ENCODE measurements at regions not wholly inside any gene's neighbourhood (a gene's known extent, or its start where the extent isn't known, plus 50 kb on each side); places are given as distances from the start of the nearest gene placed in this dataset.

DNA sequence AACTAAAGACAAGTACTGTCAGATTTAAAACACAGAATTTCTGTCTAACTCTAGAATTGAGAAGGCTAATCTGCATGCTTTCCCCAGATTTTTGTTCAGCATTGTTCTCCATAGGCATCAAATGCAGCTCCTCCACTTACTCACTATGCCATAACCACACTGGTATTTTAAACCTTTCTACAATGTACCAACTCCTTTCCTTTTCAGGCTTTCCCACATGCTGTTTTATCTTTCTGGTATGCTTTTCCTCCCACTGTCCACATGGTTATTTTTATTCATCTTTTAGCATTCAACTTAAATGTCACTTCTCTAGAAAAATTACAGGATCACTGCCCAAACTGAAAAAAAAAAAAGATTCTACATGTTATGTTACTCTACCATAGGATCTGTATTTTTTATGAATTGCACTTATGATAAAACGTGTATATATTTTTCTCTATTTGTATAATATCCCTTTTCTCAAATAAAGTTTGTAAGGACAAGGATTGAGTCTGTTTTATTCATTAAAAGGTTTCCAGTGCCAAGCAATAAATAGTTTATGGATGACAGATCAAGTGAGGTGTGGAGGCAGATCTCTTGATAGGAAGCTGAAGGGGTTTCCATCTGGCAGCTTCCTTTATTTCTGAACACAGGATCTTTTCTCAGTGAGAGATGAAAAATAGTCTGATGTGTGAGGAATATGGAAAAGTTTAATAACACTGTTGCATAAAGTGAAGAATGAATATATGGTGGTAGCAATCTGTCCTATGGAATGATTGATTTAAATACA, 1064.5 kb downstream of the ZPLD1 start:
- no peak for DNase-seq

DNA sequence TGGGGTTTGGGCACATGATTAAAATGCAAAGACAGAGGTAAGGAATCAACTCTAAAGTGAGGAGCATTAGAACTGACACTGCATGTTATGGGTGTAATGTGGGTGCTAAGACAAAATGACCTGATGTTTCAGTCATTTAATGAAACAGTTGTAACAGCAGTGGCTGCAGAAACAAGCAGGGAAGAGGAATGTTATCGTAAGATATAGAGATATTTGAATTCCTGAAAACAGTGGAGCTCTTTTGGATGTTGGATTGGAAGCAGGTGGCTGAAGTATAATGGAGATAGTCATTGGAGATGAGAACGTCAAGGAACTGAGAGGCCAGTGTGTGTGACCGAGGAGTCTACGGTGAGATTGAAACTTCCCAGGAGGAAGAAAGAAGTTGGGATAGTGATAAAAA, 1065.2 kb downstream of the ZPLD1 start:
- H3K9me3 Mint-ChIP-seq = no peaks in the 10 kb centered on the region
- no peaks in the 10 kb centered on the region for H3K9me3 ChIP-seq (ENCODE audit: control insufficient read depth in 1 of 2, insufficient read depth in 1 of 2, low read length in 2 of 2)
- no peaks in the 10 kb centered on the region for H3K27me3 ChIP-seq (ENCODE audit: control insufficient read depth in 1 of 2, insufficient read depth in 2 of 2, low read length in 2 of 2)
- no peak overlapping the region for H3K4me3 ChIP-seq (ENCODE audit: low read length)
- no peaks in the 10 kb centered on the region for H3K27me3 Mint-ChIP-seq
- ChIA-PET CTCF (no interaction called here), POLR2A (no interaction called here)
- H3K27ac ChIP-seq (ENCODE audit: low read depth in 1 of 2, low read length in 2 of 2) = no peak overlapping the region
- H3K4me3 Mint-ChIP-seq = no peak overlapping the region
- H3K4me1 ChIP-seq (ENCODE audit: insufficient read depth, low read length) = no peaks in the 10 kb centered on the region
- intact Hi-C loops (cut with DNase I, micrococcal nuclease) = no loop called here
- TF ChIP-seq, protein P1, sequence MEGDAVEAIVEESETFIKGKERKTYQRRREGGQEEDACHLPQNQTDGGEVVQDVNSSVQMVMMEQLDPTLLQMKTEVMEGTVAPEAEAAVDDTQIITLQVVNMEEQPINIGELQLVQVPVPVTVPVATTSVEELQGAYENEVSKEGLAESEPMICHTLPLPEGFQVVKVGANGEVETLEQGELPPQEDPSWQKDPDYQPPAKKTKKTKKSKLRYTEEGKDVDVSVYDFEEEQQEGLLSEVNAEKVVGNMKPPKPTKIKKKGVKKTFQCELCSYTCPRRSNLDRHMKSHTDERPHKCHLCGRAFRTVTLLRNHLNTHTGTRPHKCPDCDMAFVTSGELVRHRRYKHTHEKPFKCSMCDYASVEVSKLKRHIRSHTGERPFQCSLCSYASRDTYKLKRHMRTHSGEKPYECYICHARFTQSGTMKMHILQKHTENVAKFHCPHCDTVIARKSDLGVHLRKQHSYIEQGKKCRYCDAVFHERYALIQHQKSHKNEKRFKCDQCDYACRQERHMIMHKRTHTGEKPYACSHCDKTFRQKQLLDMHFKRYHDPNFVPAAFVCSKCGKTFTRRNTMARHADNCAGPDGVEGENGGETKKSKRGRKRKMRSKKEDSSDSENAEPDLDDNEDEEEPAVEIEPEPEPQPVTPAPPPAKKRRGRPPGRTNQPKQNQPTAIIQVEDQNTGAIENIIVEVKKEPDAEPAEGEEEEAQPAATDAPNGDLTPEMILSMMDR (IDR thresholded peaks at IDR 0.05) = no peak
- ATAC-seq (ENCODE audit: poor library complexity) (no peak), DNase-seq (no peak)
- no peaks in the 10 kb centered on the region for H3K36me3 Mint-ChIP-seq (ENCODE audit: low read depth)
- H3K36me3 ChIP-seq (ENCODE audit: insufficient read depth, low read length) = no peaks in the 10 kb centered on the region
- H3K4me1 Mint-ChIP-seq (ENCODE audit: low read depth) = no peaks in the 10 kb centered on the region
- no peak overlapping the region for H3K27ac Mint-ChIP-seq

More for the DNA sequence above, 1064.5 kb downstream of the ZPLD1 start:
- Histone ChIP-seq H3K9me3 (ENCODE audit: control insufficient read depth in 1 of 2, insufficient read depth in 1 of 2, low read length in 2 of 2) (no peaks in the 10 kb centered on the region), H3K27ac (ENCODE audit: low read depth in 1 of 2, low read length in 2 of 2) (no peak overlapping the region), H3K27me3 (ENCODE audit: control insufficient read depth in 1 of 2, insufficient read depth in 2 of 2, low read length in 2 of 2) (no peaks in the 10 kb centered on the region), H3K36me3 (ENCODE audit: insufficient read depth, low read length) (no peaks in the 10 kb centered on the region), H3K4me3 (ENCODE audit: low read length) (no peak overlapping the region), H3K4me1 (ENCODE audit: insufficient read depth, low read length) (no peaks in the 10 kb centered on the region)
- Mint-ChIP-seq H3K27me3 (no peaks in the 10 kb centered on the region), H3K4me3 (no peak overlapping the region), H3K4me1 (ENCODE audit: low read depth) (no peaks in the 10 kb centered on the region), H3K27ac (no peak overlapping the region), H3K9me3 (no peaks in the 10 kb centered on the region), H3K36me3 (ENCODE audit: low read depth) (no peaks in the 10 kb centered on the region)
- TF ChIP-seq, protein P1 (IDR thresholded peaks at IDR 0.05) = no peak
- ChIA-PET POLR2A (no interaction called here), CTCF (no interaction called here)
- intact Hi-C loops (cut with DNase I, micrococcal nuclease) = no loop called here
- ATAC-seq (ENCODE audit: poor library complexity) = no peak

DNA sequence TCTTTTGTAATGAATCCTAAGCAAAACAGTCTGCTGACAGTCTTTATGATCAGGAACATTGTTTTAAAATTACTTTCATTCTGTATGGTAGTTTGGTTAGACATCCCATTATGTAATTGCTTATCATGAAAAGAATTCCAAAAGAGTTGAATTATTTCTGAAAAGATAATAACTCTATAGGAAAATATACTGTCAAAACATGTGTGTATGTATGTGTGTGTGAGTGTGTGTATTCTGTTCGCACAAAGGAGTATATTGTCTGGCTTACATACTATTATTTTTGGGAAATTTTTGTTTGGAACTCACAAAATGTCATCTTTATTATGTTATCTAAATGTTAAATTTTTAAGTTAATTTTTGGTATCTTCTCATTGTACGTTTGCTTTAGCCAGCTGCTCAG, 1075.9 kb downstream of the ZPLD1 start:
- no peaks in the 10 kb centered on the region for H3K4me1 Mint-ChIP-seq (ENCODE audit: low read depth)
- no peak overlapping the region for H3K4me3 Mint-ChIP-seq
- intact Hi-C loops (cut with DNase I, micrococcal nuclease) = no loop called here

More for the DNA sequence above, 1075.9 kb downstream of the ZPLD1 start:
- Histone ChIP-seq H3K9me3 (ENCODE audit: control insufficient read depth in 1 of 2, insufficient read depth in 1 of 2, low read length in 2 of 2) (peaks cover 0 to 3% of the 10 kb centered on the region in 2 experiments), H3K4me1 (ENCODE audit: insufficient read depth, low read length) (no peaks in the 10 kb centered on the region), H3K27ac (ENCODE audit: low read depth in 1 of 2, low read length in 2 of 2) (no peak overlapping the region), H3K36me3 (ENCODE audit: insufficient read depth, low read length) (no peaks in the 10 kb centered on the region), H3K4me3 (ENCODE audit: low read length) (no peak overlapping the region), H3K27me3 (ENCODE audit: control insufficient read depth in 1 of 2, insufficient read depth in 2 of 2, low read length in 2 of 2) (no peaks in the 10 kb centered on the region)
- no peaks in the 10 kb centered on the region for H3K36me3 Mint-ChIP-seq (ENCODE audit: low read depth)
- ATAC-seq (ENCODE audit: poor library complexity) (no peak), DNase-seq (no peak)
- no peak overlapping the region for H3K27ac Mint-ChIP-seq
- H3K9me3 Mint-ChIP-seq = peaks cover 10% of the 10 kb centered on the region
- CTCF ChIA-PET = no interaction called here
- TF ChIP-seq, protein P1 (IDR thresholded peaks at IDR 0.05) = no peak
- POLR2A ChIA-PET = no interaction called here
- H3K27me3 Mint-ChIP-seq = no peaks in the 10 kb centered on the region
